Kidney tubule cell (primary cell): ENCODE measurements at regions not wholly inside any gene's neighbourhood (a gene's known extent, or its start where the extent isn't known, plus 50 kb on each side); places are given as distances from the start of the nearest gene placed in this dataset.
A peak's percentile ranks its signal among the peaks of the same experiment; 100 is the strongest.
"Not testable (repeated sequence)": the region's sequence is repeated elsewhere in the genome, so short reads cannot be mapped to it uniquely, and the experiment has no call there.

ENCODE experiments used
- DNase-seq: peaks from one replicate; pipeline ENCODE4 v3.0.0-alpha.2; 2018; ENCODE audit warnings: low spot score

- DNase-seq = not testable (repeated sequence)
Observed at GRCh38 chr6:141969768-141970415, 162.8 kb upstream of the GJE1 start.

GRCh38 chr6:141969201-141969600, 163.5 kb upstream of the GJE1 start:
- no peak for DNase-seq

GRCh38 chr6:141968632-141969031, 164.1 kb upstream of the GJE1 start:
- DNase-seq = no peak

- DNase-seq = no peak
Observed at GRCh38 chr6:141965016-141965545, 167.6 kb upstream of the GJE1 start.

GRCh38 chr6:141963543-141964295, 169.0 kb upstream of the GJE1 start:
- DNase-seq = no peak

- no peak for DNase-seq
Observed at GRCh38 chr6:141957271-141957670, 175.5 kb upstream of the GJE1 start.

GRCh38 chr6:141956868-141957267, 175.9 kb upstream of the GJE1 start:
- DNase-seq = no peak

- peak; percentile 65 for DNase-seq
Observed at GRCh38 chr6:141956046-141956761, 176.5 kb upstream of the GJE1 start.

- no peak for DNase-seq
Observed at GRCh38 chr6:141953072-141953471, 179.7 kb upstream of the GJE1 start.

- no peak for DNase-seq
Observed at GRCh38 chr6:141946502-141946901, 186.2 kb upstream of the GJE1 start.

- DNase-seq = no peak
Observed at GRCh38 chr6:141938664-141939063, 194.1 kb upstream of the GJE1 start.

- DNase-seq = no peak
Observed at GRCh38 chr6:141932685-141933084, 200.0 kb upstream of the GJE1 start.

- DNase-seq = not testable (repeated sequence)
Observed at GRCh38 chr6:141926200-141926900, 206.4 kb upstream of the GJE1 start.

- no peak for DNase-seq
Observed at GRCh38 chr6:141925001-141925400, 207.7 kb upstream of the GJE1 start.

- no peak for DNase-seq
Observed at GRCh38 chr6:141922898-141923297, 209.8 kb upstream of the GJE1 start.

GRCh38 chr6:141916682-141917505, 215.8 kb upstream of the GJE1 start:
- not testable (repeated sequence) for DNase-seq

GRCh38 chr6:141914646-141915045, 218.1 kb upstream of the GJE1 start:
- DNase-seq = no peak

GRCh38 chr6:141906569-141907080, 226.1 kb upstream of the GJE1 start:
- DNase-seq = no peak

- no peak for DNase-seq
Observed at GRCh38 chr6:141890661-141891060, 242.1 kb upstream of the GJE1 start.

GRCh38 chr6:141884850-141885249, 247.9 kb upstream of the GJE1 start:
- no peak for DNase-seq

GRCh38 chr6:141878686-141879085, 254.0 kb upstream of the GJE1 start:
- DNase-seq = peak; percentile 27
